GM18499 (cell line): ENCODE measurements at regions not wholly inside any gene's neighbourhood (a gene's known extent, or its start where the extent isn't known, plus 50 kb on each side); places are given as distances from the start of the nearest gene placed in this dataset.
"Not testable (repeated sequence)": the region's sequence is repeated elsewhere in the genome, so short reads cannot be mapped to it uniquely, and the experiment has no call there.

Experiments
- ATAC-seq: cut with Tn5 transposase; IDR thresholded peaks from one replicate; pipeline ENCODE4 v1.9.1; 2021; ENCODE audit warnings: moderate number of reproducible peaks; ENCODE audit not compliant: insufficient read depth, unreplicated experiment

DNA sequence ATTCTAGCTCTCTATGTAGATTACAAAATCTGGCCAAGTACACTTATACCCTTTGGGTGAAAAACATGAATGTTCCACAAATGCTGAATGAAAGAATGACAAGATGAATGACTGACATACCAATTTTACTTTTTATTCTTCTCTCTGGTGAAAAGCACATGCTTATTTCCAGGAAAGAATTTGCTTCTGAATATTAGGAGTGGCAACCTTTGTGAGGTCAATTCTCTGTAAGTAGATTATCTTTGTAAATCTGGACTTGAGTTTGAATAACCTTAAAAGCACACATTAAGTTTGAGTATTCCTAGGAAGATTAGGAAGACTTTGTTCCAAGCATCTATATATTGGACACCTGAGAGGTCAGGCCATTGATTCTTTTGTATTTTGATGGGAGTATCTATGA lies 78.1 kb upstream of the P2RY1 start:
- no peak for ATAC-seq

DNA sequence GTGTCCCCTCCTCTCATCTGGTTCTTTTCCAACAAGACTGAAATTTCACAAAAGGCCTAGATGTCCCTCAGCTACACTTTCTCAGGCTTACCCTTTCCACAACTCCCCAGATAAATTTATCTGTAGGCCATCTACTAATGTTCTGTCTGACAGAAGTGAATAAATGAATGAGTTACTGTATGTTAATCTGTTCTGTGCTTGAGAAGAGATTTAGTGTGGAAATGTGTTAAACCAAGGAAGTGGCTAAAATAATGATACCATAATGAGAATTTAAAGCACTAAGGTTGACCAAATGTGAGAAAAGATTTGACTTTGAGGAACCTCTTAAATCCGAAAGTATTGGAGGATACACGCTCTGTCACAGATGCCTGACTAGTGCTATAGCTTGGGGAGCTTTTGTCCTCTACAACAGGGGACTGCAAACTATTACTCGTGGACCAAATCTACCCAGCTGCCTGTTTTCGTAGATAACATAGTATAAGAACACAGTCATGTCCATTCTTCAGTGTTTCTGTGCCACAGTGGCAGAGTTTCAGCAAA lies 74.8 kb upstream of the P2RY1 start:
- ATAC-seq, result peak; percentile 54

- ATAC-seq, result no peak
Measured at GRCh38 chr3:152760591-152760990, 74.3 kb upstream of the P2RY1 start.

- no peak for ATAC-seq
Measured at GRCh38 chr3:152768478-152768877, 66.5 kb upstream of the P2RY1 start.

- peak; percentile 95 for ATAC-seq
Measured at GRCh38 chr3:152769523-152769922, 65.4 kb upstream of the P2RY1 start.

DNA sequence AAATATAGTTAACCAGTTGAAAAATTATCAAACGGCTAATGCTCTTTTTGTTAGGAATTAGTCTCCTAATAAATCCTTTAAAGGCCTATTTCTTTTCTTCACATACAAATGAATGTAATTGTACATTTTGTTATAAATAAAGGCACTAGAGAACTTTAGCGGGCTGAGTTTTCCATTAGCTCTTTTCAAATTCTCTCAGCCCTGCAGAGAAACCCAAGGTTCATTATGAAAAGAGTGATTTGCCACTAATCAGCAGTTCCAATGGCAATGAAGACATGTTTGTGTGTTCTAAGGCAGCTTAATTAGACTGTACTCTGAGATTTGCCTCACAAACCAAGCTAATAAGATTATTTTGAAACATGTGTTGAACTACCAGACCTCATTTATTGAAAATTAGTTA lies 64.6 kb upstream of the P2RY1 start:
- ATAC-seq, result no peak

DNA sequence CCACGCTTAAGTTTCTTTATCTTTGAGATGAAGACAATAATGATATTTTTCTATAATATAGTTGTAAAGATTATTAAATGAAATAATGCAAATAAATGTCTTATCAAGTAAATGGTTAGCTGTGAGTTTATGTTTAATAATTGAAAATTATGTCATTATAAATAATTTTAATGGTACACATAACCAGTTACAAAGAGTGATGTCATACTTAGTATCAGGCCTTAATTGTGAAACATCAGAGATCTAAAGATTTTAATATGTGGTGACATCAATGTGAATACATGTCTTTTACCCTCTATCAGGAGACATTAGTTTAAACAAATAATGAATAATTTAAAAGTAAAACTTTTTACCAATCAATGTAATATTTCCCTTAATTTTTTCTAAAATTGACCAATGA lies 63.8 kb upstream of the P2RY1 start:
- no peak for ATAC-seq

DNA sequence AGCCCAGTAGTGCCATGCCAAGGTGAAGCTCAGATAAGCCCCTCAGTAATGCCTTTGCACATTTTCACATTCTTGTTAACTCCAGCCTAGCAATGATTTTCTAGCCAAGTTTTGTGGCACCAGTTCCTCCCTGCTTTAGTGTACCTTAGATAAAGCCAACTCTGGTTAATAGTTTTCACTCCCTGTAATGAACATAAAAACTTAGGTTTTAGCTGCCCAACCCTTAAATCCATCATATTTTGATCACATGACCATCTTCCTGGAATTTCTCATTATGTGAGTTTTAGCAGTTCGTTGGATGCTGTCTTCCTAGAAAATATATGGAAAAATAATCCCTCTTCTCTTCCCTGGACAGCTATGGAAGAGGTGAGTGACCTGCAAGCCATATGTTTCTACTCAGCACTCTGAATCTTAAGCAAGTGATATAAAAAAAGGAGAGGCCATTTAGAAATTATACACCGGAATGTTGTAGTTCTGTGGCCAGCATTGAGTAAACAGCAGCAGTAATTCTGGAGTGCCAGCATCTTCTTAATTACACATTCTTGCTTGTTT lies 62.2 kb upstream of the P2RY1 start:
- ATAC-seq, result no peak

DNA sequence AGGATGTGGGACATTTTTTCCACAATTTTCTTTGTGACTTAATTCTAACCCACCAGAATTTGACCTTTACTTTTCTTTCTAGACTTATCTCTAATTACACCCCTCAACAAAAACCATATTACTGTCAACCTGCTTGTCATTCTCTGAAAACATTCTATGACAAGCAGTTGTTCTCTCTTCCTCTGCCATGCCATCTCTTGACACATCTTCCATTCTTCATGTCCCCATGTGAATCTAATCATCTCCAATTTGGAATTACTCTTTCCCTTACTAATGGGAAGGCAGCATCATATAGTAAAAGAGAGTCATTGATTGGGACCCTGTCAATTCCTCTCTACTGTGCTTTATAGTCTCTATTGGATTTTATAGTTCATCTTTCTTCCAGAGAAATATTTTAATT lies 61.3 kb upstream of the P2RY1 start:
- ATAC-seq, result no peak

DNA sequence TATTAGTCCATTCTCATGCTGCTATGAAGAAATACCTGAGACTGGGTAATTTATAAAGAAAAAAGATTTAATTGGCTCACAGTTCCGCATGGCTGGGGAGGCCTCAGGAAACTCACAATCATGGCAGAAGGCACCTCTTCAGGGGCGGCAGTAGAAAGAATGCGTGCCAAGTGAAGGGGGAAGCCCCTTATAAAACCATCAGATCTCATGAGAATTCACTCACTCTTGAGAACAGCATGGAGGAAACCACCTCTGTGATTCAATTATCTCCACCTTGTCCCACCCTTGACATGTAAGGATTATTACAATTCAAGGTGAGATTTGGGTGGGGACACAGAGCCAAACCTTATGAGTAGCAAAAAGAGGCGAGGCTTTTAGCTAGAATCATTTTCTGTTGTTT lies 60.7 kb upstream of the P2RY1 start:
- not testable (repeated sequence) for ATAC-seq

DNA sequence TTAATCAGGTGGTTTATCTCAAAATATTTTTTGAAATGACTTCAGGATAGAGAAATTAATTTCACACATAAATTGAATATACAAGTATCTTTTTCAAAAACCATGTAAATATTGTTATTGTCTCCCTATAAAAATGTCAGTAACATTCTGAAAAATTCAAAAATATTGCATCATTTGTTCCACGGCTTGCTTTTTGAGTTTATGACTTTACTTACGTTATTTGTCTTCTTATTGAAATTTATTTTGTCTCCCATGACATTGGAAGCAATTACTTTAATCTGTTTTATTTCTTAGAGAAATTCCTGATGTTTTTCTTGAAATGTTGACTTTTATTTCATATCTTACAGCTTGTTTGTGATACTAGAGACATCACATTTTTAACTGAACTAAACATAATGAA lies 56.9 kb upstream of the P2RY1 start:
- no peak for ATAC-seq

GRCh38 chr3:152779653-152780052 lies 55.3 kb upstream of the P2RY1 start:
- no peak for ATAC-seq

GRCh38 chr3:152780553-152780952 lies 54.4 kb upstream of the P2RY1 start:
- no peak for ATAC-seq

- ATAC-seq, result no peak
Measured at GRCh38 chr3:152785051-152785450, 49.9 kb upstream of the P2RY1 start.
